ENCODE measurements at regions not wholly inside any gene's neighbourhood (a gene's known extent, or its start where the extent isn't known, plus 50 kb on each side); places are given as distances from the start of the nearest gene placed in this dataset.

DNA sequence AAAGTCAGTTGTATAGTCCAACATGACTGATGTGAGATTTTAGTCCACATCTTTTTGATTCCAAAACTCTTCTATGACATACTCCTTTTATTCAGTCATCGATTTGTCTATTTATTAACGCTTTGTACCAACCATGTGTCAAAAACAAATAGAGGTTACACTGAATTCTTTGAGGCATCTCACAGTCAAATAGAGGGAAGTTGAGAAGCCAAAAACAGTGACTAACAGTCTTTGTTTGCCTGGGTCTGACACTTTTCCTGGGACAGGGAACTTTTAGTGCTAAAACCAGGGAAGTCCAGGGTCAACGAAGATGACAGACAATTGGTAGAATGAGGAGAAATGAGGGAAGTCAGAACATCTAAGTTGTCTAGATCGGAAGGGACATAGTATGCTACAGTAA lies 169.9 kb upstream of the HS3ST1 start:
- TF ChIP-seq, protein P1, sequence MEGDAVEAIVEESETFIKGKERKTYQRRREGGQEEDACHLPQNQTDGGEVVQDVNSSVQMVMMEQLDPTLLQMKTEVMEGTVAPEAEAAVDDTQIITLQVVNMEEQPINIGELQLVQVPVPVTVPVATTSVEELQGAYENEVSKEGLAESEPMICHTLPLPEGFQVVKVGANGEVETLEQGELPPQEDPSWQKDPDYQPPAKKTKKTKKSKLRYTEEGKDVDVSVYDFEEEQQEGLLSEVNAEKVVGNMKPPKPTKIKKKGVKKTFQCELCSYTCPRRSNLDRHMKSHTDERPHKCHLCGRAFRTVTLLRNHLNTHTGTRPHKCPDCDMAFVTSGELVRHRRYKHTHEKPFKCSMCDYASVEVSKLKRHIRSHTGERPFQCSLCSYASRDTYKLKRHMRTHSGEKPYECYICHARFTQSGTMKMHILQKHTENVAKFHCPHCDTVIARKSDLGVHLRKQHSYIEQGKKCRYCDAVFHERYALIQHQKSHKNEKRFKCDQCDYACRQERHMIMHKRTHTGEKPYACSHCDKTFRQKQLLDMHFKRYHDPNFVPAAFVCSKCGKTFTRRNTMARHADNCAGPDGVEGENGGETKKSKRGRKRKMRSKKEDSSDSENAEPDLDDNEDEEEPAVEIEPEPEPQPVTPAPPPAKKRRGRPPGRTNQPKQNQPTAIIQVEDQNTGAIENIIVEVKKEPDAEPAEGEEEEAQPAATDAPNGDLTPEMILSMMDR (conservative IDR thresholded peaks at IDR 0.05 in 1 of 2, IDR thresholded peaks at IDR 0.05 in 1 of 2; ENCODE audit: extremely low read depth in 1 of 2, insufficient read depth in 1 of 2, low read depth in 1 of 2, low read length in 2 of 2): no peak
- TF ChIP-seq EZH2 (IDR thresholded peaks at IDR 0.05; ENCODE audit: borderline replicate concordance, low read length): no peak
